GM13977 (cell line): ENCODE measurements at regions not wholly inside any gene's neighbourhood (a gene's known extent, or its start where the extent isn't known, plus 50 kb on each side); places are given as distances from the start of the nearest gene placed in this dataset.

ENCODE experiments used
- DNase-seq: peaks from one replicate; pipeline ENCODE4 v3.0.0; 2012; ENCODE audit warnings: low spot score
- CTCF ChIP-seq: IDR thresholded peaks from 2 replicates; pipeline ENCODE4 v1.5.1; 2012; ENCODE audit warnings: mild to moderate bottlenecking, control low read depth; ENCODE audit not compliant: insufficient read depth; ENCODE audit errors: extremely low read depth, missing control alignments
- in situ Hi-C: fragments of 300-500 bp; cut with MboI; formaldehyde crosslinking; loops from one replicate; pipeline ENCODE4 v1.12.0; 2022; ENCODE audit warnings: low sequenced_read_pairs, low pct_unique_long_range_greater_than_20kb, mixed read lengths, inconsistent platforms; ENCODE audit not compliant: unreplicated experiment

GRCh38 chr9:79257790-79258351 lies 313.9 kb upstream of the TLE4 start:
- no peak for TF ChIP-seq CTCF
- in situ Hi-C loops, result no loop called here
- DNase-seq, result no peak

GRCh38 chr9:79259858-79260257 lies 311.9 kb upstream of the TLE4 start:
- DNase-seq, result no peak
- no peak for TF ChIP-seq CTCF
- in situ Hi-C loops, result no loop called here

GRCh38 chr9:79263628-79264027 lies 308.1 kb upstream of the TLE4 start:
- in situ Hi-C loops, result no loop called here
- DNase-seq, result no peak
- TF ChIP-seq CTCF, result no peak

- no peak for TF ChIP-seq CTCF
- DNase-seq, result no peak
- in situ Hi-C loops, result no loop called here
Observed at GRCh38 chr9:79264041-79264440, 307.7 kb upstream of the TLE4 start.

- no peak for DNase-seq
- TF ChIP-seq CTCF, result no peak
- in situ Hi-C loops, result no loop called here
Observed at GRCh38 chr9:79264511-79265355, 307.0 kb upstream of the TLE4 start.

GRCh38 chr9:79266986-79267385 lies 304.8 kb upstream of the TLE4 start:
- no peak for DNase-seq
- no peak for TF ChIP-seq CTCF
- in situ Hi-C loops, result no loop called here

GRCh38 chr9:79268806-79269205 lies 303.0 kb upstream of the TLE4 start:
- no peak for DNase-seq
- in situ Hi-C loops, result no loop called here
- no peak for TF ChIP-seq CTCF
